Endometrium (tissue), 2 donors: ENCODE measurements at regions not wholly inside any gene's neighbourhood (a gene's known extent, or its start where the extent isn't known, plus 50 kb on each side); places are given as distances from the start of the nearest gene placed in this dataset.

Experiments
- FAIRE-seq: peaks from 2 replicates; lab custom pipeline; 2012; peaks lifted over from hg19 to GRCh38; lab: Jason Lieb, UNC
- donor health status: control.
- donor health status: control.

DNA sequence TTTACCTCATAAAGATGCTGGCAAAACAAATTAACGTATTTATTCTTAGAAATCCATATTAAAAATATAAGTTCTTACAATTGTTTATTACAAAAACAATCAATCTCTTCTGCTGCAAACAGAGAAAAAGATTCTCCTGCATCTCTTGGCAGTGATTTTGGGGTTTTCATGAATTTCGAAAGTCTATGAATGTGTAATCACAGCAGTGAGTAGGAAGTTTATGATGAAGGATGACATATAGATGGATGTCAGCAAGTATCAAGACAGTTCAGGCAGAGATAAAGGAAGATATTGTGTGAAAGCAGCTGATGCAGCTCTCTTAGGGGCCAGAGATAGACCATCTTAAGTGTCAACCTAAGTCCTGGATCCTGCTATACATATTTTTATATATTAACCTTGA, 196.9 kb upstream of the BANK1 start:
- no peak for FAIRE-seq

DNA sequence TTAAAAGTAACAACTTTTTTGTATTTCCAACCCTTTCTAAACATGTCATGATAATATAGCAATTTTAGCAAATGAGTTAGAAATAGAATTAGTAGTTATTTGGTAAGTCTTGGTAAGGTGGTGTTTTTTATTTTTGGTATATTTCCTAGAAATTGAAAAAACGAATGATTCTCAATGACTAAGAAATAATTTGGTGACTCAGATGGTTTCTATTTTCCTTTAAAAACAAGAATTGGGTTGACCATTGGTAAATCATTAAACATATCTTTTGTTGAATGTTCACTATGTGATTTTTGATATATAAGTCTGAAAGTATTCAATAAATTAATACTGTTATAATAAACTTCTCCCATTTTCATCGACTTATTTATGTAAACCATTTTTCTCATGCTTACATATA, 206.2 kb upstream of the BANK1 start:
- peak; percentile 45 for FAIRE-seq

DNA sequence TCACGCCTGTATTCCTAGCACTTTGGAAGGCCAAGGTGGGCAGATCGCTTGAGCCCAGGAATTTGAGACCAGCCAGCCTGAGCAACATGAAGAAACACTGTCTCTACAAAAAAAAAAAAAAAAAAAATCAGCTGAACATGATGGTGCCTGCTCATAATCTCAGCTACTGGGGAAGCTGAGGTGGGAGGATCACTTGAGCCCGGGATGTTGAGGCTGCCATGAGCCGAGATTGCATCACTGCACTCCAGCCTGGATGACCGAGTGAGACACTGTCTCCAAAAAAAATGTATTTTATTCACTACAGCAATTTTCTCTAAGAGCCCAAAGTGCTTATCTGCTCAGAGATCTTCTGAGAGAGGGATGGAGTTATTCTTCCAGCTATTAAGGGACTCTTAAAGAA, 215.8 kb upstream of the PPP3CA start:
- no peak for FAIRE-seq

DNA sequence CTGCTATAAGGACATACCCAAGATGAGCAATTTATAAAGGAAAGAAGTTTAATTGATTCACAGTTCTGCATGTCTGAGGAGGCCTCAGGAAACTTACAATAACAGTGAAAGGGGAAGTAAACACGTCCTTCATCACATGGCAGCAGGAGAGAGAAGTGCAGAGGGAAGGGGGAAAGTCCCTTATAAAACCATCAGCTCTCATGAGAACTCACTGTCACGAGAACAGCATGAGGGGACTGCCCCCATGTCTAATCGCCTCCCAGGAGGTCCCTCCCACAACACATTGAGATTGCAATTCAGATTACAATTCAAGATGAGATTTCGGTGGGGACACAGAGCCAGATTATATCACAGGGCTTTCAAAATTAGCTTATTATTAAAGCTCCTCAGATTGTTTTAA, 209.5 kb upstream of the PPP3CA start:
- no peak for FAIRE-seq

DNA sequence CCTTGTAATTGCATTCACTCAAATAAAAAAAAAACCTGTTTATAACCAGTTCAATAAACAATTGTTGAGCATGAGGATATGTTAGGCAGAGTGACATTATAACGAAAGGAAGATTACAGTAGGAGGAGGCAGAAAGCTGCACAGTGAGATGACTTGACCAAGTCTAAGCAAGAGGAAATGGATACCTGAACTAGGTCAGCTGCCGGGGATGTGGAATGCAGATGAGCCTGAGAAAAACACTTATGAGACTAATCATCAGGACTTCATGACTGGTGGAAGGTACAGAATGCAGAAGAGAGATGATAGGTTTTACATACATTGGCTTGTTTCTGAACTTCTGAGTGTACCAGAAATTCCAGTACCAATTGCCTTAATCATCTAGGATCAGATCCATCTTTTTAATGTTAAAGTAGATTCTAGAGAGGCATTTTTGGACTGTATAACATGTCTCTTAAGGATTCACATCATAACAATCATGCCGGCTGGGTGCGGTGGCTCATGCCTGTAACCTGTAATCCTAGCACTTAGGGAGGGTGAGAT, 208.1 kb upstream of the PPP3CA start:
- no peak for FAIRE-seq

DNA sequence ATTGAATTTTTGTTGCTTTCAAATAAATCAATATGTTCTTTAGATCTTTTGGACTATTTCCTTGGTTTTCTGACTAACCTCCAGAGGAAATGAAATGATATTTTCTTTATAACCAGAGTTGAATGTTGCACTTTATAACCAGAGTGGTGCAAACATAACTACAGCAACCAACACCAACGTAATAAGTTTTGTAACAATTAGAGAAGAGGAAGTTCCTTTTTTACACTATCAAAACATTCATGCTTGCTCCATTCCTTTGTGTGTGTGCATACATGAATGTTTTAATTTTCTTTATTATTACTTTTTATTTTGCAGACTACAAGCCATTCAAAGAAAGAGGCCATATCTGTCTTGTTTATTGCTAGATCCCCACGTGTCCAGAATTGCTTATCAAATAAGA, 193.0 kb upstream of the PPP3CA start:
- no peak for FAIRE-seq

DNA sequence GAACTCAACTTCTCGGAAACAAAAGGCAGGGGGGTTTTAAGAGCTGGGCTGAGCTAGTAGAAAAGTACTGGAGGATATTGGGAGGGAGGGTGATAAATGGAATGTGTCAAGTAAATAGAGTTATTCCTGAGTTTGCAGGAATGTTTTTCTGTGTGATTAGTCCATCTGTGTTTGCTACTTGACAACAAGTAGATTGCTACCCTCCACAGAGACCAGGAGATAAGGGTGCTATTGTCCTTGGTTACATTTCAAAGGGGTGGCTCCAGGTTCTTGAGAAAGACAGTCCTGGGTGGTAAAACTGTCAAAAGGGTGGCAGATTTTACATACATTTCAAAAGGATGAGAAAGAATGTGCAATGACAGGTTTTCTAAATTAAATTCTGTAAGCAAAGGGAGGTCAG, 181.2 kb upstream of the PPP3CA start:
- no peak for FAIRE-seq

DNA sequence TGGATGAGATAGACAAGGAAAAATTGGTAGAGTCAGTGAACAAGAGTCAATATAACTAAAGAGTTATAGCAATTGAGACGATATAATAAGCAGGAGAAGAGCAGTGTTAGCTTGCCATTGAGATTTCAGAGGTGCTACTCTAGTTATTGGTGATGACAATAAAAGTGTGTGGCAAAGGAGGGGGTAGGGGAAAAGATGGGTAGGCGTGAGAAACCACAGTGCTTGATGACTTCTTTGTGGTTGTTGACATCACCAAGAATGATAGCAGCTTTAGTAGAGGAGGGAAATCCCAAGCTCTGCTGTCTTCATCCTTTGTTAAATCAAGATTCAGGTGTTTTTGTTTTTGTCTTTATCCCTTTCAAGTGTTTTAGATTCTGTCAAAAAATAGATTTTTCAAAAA, 179.9 kb upstream of the PPP3CA start:
- FAIRE-seq, result no peak

DNA sequence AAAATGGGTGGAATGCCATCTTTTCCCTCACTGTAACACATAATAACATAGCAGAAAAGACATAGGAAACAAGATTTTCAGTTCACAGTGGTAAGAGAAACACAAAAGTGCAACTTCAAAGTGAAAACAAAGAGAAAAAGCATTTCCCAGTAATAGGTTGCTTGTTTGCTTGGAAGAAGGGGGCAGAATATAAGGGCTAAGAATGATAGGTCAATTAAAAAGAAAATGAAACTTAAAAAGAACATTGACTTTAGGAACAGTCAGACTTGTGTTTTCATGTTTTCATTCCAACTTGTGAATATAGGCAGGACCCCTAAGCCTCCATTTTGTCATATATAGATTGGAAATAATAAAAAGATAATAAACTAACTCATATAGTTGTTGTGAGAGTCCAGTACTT, 168.2 kb upstream of the PPP3CA start:
- FAIRE-seq, result no peak

DNA sequence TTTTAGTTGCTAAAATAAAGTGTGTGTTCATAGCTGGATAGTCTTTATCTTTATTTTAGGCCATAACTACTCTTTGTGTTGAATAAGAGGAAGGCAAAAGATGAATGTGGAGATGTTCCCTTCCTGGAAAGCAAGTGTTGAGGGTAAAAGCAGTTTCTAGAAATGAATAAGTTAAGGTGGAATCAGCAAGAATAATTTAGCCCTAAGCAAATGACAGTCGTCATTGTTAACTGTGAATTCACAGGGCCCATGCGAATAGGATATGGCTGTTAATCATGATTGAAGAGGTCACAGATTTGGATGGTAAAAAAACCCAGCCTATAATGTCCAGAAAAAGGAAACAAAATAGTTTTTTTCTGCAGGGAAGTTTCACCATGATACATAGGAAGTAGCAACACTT, 167.8 kb upstream of the PPP3CA start:
- FAIRE-seq, result no peak

DNA sequence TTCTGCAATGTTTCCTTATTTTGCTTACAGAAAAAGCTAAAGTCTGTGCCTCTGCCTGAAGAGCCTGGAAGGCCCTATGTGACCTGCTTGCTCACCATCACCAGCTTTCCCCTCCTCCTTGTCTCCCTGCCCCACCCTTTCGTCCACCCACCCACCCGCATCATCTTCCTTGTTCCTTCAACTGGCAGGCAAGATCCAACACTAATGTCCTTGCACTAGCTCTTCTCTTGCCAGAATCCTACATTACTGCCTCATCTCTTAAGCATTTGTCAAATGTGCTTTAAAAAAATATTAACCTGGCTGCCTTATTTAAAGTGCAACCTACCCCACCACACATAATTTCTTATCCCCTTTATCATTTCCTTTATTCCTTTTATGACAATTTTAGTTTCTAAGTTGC, 165.1 kb upstream of the PPP3CA start:
- FAIRE-seq, result no peak

DNA sequence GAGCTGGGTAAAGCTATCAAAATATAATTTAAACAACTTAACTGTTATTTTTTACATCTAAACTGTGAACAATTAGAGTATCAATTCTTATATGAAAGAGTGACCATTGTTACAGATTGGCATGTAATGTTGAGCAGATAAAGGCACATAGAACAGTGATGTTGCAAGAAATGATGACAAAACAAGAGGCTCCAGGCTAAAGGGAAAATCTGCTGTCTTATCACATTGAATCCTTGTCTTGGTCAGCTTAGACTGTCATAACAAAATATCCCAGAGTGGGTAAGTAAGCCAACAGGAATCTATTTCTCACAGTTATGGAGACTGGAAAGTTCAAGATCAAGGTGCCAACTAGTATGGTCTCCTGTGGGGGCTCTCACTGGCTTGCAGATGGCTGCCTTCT, 154.1 kb upstream of the PPP3CA start:
- FAIRE-seq, result no peak

DNA sequence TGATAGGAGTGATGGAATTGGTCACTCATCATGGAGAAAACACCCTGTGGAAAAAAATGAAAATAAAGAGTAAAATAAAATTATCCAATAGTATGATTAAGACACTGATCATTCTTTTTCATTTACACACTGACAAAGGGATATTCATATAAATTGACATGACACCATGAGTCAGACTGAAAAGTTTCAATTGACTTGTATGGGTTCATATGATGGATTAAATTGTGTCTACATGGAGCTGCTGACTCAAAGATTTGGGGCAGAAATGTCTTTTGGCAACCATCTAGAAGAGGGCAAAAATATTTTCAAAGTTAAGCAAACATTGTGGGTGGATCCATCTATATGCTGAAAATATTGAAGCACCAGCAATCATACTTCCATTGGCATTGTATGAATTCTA, 153.4 kb upstream of the PPP3CA start:
- FAIRE-seq, result no peak

DNA sequence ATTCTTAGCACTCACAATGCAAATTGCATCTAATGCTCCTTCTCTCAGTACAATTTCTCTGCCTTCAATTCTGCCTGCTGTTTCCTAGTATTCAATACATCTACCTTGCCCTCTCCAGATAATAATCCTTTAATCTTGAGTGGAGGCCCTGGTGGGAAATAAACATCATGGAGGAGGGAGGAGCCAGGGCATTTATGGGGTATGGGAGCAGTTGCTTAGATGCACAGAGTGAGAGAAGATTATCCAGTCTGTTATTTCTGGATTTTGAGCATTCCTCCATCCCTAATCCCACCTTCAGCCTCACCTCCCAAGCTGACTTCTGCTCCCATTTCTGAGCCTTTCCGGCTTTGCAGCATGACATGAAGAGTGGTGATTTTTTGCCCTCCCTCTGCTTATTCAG, 127.9 kb upstream of the PPP3CA start:
- FAIRE-seq, result no peak

DNA sequence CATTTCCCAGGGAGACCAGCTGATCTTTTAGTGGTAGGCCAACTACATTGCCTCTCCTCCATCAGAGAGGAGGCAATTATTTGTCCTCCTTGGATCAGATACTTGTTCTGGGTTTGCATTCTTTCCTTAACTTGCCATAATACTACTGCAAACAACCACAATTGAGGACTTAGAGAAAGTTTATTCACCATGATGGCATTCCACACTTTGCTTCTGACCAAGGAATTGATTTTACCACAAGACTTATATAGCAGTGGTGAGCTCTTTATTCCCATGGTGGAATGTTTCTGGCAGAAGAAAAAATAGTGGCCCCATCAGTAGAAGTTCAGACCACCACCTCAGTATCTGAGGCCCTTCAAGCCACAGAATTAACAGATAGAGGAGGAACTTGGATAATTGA, 123.9 kb upstream of the PPP3CA start:
- no peak for FAIRE-seq

DNA sequence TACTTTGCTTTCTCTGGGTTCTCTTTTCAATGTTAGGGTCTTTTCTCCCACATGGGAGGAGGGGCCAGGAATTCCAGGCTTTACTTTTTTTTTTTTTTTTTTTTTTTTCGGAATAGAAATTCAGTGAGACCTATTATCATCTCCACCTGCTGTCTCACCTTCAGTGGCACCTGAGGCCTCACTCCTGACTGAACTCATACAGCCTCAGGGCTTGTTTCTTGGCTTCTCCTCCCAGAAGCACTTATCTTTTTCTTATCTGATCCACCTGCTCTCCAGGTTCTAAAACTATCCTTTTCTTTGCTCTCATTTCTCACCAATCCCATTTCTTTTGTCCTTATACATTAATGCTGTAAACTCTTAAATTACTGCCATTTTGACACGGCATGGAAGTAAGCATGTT, 117.3 kb upstream of the PPP3CA start:
- FAIRE-seq, result no peak

DNA sequence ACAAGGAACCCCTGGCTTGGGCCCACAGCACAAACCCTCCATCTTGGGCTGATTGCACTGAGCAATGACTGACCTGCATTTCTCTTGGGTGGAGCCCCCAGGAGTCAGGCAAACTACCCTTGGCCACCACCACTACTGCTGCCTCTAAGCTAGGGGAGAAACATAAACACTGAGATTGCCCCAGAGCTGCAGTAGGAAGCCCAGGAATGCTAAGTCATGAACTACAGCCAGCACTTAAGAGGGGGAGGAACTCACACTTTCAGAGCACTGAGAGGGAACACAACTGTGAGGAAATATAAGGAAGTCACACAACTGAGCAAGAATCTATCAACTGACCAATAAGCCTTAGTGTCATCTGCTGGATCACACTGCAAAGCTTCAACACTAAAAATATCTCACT, 111.6 kb upstream of the PPP3CA start:
- no peak for FAIRE-seq

DNA sequence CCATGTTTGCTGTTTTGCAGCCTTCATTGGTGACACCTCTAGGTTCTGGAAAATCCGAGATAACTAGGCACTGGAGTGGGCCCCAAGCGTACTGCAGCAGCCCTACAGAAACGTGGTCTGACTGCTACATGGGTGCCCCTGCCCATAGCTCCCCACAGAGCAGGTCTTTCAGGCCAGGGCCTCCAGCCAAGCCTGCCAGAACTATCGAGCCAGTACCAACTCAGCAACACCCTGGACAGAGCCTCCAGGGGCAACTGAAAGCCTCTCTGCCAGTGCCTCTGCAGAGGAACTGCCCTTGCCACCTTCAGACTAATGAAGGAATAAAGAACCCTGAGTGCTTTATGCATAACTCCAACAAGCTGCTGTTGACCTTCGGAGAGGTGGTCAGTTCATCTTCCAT, 111.1 kb upstream of the PPP3CA start:
- FAIRE-seq, result no peak

DNA sequence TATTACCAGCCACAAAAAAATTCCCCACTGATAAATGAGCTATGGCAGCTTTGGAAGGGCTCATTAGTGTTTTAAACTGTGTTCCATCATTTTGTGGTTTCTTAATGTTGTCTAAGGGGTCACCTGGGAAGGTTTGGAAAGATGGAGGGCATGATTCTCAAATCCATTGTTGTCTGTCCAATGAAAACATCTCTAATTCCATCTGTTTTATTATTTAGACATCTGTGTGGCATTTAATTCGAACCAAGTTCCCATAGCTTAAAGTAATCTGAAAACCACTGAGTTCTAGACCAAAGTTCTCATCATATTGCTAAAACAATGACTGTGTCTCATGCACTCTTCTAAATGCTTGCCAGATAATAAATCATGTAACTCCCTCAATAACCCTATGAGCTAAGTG, 103.8 kb upstream of the PPP3CA start:
- FAIRE-seq, result no peak

DNA sequence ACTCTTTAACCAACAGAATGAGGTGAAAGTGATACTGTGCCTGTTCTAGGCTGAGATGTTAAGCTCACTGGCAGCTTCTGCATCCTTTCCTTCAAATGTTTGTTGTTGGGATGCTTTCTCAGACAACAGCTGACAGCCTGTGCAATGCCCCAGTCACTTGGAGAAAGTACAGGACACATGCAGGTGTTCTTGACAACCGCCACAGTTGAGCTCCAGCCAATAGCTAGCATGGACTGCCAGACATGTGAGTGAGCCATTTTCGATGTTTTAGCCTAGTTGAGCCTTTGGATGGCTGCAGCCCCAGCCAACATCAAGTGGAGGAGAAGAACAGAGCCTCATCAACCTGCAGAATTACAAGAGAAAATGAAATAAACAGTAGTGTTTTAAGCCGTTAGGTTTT, 94.1 kb upstream of the PPP3CA start:
- FAIRE-seq, result no peak

DNA sequence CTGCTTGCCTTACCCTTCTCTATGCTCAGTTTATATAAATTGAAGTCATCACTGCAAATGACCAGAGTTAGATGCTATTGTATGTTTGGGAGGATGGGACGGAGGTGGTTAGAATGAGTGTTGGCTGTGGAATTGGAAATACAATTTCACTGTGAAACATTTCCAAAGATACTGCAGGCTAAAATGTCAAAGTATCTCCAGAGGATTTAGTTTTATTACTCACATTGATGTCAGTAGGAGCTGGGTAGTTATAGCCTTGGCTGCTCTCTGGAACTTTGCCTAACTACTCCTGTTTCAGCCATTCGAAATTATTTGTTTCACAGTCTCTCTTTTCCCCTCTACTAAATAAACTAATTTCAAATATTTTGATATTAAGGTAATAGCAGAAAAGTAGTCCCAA, 92.6 kb upstream of the PPP3CA start:
- no peak for FAIRE-seq

DNA sequence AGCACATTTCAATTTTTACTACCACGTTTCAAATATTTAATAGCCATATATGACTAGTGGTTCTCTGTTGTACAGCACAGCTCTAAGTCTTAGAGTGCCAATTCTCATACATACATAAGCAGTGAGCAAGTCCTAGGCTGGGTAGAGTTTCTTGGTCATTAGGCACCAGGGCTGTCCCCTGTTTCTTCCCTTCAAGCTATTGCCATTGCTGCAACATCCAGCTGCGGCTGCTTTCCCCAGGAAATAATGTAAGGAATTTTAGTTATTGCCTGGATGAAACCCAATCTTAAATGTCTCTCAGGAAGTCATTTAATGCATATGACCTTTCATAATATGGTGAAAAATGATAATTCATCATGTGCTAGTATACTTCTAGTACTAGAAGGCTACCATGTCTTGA, 74.1 kb upstream of the PPP3CA start:
- no peak for FAIRE-seq

DNA sequence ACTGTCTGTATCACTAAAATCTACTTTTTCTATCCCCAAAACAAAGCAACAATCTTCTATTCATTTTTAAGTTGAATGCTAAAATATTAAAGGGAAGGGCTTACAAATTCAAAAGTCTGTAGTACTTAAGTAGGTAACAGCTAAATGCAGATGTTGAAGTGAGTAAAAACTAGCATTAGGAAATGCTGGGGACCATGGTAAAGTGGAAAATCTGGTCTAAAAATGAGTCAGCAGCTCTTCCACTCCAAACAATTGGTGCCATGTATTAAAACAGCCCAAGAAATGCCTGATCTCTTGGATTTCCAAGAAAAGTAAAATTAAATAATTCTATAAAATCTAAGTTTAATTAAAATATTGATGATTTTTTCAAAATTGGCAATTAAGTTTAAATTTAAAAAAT, 73.3 kb upstream of the PPP3CA start:
- FAIRE-seq, result peak; percentile 51

DNA sequence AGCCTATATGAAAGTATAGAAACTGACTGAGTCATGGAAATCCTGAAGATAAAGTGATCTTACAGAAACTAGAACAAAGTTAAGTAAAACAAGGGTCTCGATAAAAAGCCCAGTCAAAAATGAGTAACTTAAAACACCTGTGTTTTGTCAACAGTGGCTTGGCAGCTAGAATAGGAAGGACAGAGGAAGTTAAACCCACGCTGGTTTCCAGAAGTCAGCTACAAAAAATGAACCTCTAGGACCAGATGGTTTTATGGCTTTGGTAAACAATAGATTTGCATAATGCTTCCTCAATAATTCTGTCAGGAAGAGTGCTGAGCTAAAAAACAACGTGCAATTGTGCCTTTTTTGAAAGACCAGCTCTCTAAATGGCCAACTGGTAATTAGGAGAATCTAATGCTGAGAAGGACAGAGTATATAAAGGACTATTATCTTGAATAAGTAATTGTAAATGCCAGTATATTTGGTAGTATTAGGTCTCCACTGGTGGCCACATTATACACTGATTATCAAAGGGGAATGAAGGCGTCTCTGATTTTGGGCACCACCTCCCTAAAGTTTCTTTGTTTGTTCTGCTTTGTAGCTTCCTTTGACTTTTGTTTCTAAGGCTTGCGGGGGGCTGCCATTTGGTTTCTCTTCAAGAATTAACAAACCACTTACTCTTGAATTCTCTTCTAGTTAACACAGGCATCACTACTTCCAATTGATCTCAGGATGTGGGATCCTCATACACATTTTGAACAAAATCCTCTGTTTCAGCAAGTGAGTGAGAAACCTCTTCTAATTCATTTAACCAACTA, 72.2 kb upstream of the PPP3CA start:
- no peak for FAIRE-seq

DNA sequence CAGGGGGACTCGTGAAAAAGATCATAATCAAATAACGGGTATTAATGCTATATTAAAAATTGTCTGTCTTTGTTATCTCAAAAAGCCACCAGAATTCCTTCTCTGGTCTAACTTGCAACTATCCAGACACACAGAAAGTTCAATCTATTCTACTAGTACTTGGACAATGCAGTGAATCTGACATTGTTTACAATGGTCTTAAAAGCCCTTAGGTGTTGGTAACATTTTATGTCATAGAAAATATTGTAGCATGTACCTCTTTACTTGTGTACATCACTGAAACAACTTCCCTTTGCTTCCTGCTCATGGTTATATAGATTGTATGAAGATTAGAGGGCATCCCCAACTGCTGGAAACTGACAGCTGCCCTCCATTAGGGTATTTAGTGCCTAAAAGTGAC, 71.1 kb upstream of the PPP3CA start:
- FAIRE-seq, result no peak
